H1 (cell line): ENCODE measurements at regions not wholly inside any gene's neighbourhood (a gene's known extent, or its start where the extent isn't known, plus 50 kb on each side); places are given as distances from the start of the nearest gene placed in this dataset.

ENCODE experiments used
- ATF2 ChIP-seq: IDR thresholded peaks from 2 replicates; pipeline ENCODE4 v1.6.1; 2012; ENCODE audit warnings: low read length, inconsistent platforms
- GABPA ChIP-seq: IDR thresholded peaks from 2 replicates; pipeline ENCODE4 v1.6.1; 2011; ENCODE audit warnings: mild to moderate bottlenecking, low read length, moderate library complexity, borderline replicate concordance; ENCODE audit not compliant: insufficient read depth
- HDAC6 ChIP-seq: IDR thresholded peaks from one replicate; pipeline ENCODE4 v1.7.1; 2012; ENCODE audit warnings: low read depth, mild to moderate bottlenecking, inconsistent platforms, low read length, moderate library complexity
- KDM4A ChIP-seq: IDR thresholded peaks from one replicate; pipeline ENCODE4 v1.7.1; 2012; ENCODE audit warnings: low read depth, mild to moderate bottlenecking, moderate library complexity, low read length, inconsistent platforms; ENCODE audit not compliant: severe bottlenecking
- MAFK ChIP-seq: IDR thresholded peaks from 2 replicates; pipeline ENCODE4 v1.6.1; 2012; ENCODE audit warnings: low read depth, mild to moderate bottlenecking, improper control_type of control experiment, low read length
- NRF1 ChIP-seq: IDR thresholded peaks from 2 replicates; pipeline ENCODE4 v1.6.1; 2011; ENCODE audit warnings: mild to moderate bottlenecking, low read depth, low read length, improper control_type of control experiment
- SIN3A ChIP-seq, 2 experiments: IDR thresholded peaks in 1 of 2; conservative IDR thresholded peaks in 1 of 2; 2 replicates each; pipeline ENCODE4 v1.6.1; 2011 to 2012; ENCODE audit warnings: low read length in 2 of 2, improper control_type of control experiment in 1 of 2, low read depth in 1 of 2, mild to moderate bottlenecking in 1 of 2
- SP1 ChIP-seq: IDR thresholded peaks from 2 replicates; pipeline ENCODE4 v1.6.1; 2011; ENCODE audit warnings: low read depth, low read length
- TAF7 ChIP-seq: optimal IDR thresholded peaks from 2 replicates; pipeline ENCODE3; 2011; ENCODE audit warnings: low read depth, mild to moderate bottlenecking, inconsistent platforms, low read length, moderate library complexity, borderline replicate concordance
- TF ChIP-seq, protein P1 (sequence below): fragments of 300-600 bp; sonication (generic); IDR thresholded peaks from 2 replicates; pipeline ENCODE4 v1.7.1; 2012; ENCODE audit warnings: low read length, moderate library complexity, mild to moderate bottlenecking, inconsistent platforms; ENCODE audit not compliant: insufficient replicate concordance

DNA sequence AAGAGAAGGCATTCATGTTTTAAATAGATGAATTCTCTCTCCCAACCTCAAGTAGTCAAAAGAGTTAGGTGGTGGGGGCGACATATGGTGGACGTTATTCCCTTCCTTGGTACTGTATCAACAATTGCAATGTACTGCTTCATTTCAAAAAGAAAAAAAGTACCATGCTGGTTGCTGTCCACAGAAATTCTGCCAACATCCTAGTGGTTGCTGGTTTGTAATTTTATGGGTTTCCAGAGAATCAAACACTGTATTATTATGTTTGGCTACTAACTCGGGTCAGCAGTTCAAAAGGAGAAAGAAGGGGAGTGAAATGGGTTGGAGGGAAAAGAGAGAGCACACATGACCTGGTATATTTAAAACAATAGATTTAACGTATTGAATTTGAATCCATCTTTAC lies 61.1 kb upstream of the KCNJ16 start (continued):
- TF ChIP-seq, protein P1, sequence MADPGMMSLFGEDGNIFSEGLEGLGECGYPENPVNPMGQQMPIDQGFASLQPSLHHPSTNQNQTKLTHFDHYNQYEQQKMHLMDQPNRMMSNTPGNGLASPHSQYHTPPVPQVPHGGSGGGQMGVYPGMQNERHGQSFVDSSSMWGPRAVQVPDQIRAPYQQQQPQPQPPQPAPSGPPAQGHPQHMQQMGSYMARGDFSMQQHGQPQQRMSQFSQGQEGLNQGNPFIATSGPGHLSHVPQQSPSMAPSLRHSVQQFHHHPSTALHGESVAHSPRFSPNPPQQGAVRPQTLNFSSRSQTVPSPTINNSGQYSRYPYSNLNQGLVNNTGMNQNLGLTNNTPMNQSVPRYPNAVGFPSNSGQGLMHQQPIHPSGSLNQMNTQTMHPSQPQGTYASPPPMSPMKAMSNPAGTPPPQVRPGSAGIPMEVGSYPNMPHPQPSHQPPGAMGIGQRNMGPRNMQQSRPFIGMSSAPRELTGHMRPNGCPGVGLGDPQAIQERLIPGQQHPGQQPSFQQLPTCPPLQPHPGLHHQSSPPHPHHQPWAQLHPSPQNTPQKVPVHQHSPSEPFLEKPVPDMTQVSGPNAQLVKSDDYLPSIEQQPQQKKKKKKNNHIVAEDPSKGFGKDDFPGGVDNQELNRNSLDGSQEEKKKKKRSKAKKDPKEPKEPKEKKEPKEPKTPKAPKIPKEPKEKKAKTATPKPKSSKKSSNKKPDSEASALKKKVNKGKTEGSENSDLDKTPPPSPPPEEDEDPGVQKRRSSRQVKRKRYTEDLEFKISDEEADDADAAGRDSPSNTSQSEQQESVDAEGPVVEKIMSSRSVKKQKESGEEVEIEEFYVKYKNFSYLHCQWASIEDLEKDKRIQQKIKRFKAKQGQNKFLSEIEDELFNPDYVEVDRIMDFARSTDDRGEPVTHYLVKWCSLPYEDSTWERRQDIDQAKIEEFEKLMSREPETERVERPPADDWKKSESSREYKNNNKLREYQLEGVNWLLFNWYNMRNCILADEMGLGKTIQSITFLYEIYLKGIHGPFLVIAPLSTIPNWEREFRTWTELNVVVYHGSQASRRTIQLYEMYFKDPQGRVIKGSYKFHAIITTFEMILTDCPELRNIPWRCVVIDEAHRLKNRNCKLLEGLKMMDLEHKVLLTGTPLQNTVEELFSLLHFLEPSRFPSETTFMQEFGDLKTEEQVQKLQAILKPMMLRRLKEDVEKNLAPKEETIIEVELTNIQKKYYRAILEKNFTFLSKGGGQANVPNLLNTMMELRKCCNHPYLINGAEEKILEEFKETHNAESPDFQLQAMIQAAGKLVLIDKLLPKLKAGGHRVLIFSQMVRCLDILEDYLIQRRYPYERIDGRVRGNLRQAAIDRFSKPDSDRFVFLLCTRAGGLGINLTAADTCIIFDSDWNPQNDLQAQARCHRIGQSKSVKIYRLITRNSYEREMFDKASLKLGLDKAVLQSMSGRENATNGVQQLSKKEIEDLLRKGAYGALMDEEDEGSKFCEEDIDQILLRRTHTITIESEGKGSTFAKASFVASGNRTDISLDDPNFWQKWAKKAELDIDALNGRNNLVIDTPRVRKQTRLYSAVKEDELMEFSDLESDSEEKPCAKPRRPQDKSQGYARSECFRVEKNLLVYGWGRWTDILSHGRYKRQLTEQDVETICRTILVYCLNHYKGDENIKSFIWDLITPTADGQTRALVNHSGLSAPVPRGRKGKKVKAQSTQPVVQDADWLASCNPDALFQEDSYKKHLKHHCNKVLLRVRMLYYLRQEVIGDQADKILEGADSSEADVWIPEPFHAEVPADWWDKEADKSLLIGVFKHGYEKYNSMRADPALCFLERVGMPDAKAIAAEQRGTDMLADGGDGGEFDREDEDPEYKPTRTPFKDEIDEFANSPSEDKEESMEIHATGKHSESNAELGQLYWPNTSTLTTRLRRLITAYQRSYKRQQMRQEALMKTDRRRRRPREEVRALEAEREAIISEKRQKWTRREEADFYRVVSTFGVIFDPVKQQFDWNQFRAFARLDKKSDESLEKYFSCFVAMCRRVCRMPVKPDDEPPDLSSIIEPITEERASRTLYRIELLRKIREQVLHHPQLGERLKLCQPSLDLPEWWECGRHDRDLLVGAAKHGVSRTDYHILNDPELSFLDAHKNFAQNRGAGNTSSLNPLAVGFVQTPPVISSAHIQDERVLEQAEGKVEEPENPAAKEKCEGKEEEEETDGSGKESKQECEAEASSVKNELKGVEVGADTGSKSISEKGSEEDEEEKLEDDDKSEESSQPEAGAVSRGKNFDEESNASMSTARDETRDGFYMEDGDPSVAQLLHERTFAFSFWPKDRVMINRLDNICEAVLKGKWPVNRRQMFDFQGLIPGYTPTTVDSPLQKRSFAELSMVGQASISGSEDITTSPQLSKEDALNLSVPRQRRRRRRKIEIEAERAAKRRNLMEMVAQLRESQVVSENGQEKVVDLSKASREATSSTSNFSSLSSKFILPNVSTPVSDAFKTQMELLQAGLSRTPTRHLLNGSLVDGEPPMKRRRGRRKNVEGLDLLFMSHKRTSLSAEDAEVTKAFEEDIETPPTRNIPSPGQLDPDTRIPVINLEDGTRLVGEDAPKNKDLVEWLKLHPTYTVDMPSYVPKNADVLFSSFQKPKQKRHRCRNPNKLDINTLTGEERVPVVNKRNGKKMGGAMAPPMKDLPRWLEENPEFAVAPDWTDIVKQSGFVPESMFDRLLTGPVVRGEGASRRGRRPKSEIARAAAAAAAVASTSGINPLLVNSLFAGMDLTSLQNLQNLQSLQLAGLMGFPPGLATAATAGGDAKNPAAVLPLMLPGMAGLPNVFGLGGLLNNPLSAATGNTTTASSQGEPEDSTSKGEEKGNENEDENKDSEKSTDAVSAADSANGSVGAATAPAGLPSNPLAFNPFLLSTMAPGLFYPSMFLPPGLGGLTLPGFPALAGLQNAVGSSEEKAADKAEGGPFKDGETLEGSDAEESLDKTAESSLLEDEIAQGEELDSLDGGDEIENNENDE = no peak
- TF ChIP-seq KDM4A (no peak), GABPA (no peak), SIN3A (conservative IDR thresholded peaks at IDR 0.05 in 1 of 2, IDR thresholded peaks at IDR 0.05 in 1 of 2; ENCODE audit: low read depth in 1 of 2, low read length in 2 of 2) (no peak), SP1 (no peak), NRF1 (no peak), MAFK (no peak), TAF7 (no peak), ATF2 (no peak), HDAC6 (no peak)
